H9 (cell line): ENCODE measurements at regions not wholly inside any gene's neighbourhood (a gene's known extent, or its start where the extent isn't known, plus 50 kb on each side); places are given as distances from the start of the nearest gene placed in this dataset.

Experiments
- DNase-seq: peaks from one replicate; pipeline ENCODE4 v3.0.0-alpha.2; 2017
- H2AFZ ChIP-seq: one replicate; pipeline ENCODE4 v1.6.1; 2013; ENCODE audit warnings: mild to moderate bottlenecking, low read length, control low read depth, moderate library complexity
- H2AK5ac ChIP-seq: 2 replicates; pipeline ENCODE4 v1.6.1; 2013; ENCODE audit warnings: low read length, control low read depth, mixed read lengths; ENCODE audit not compliant: insufficient read length
- H2BK120ac ChIP-seq: one replicate; pipeline ENCODE4 v1.6.1; 2013; ENCODE audit warnings: low read depth, mild to moderate bottlenecking, low read length, control low read depth, inconsistent platforms; ENCODE audit not compliant: poor library complexity, severe bottlenecking
- H2BK12ac ChIP-seq: 2 replicates; pipeline ENCODE4 v1.6.1; 2013; ENCODE audit warnings: low read length, control low read depth, mixed read lengths, low read depth; ENCODE audit not compliant: insufficient read length
- H2BK15ac ChIP-seq: 2 replicates; pipeline ENCODE4 v1.6.1; 2013; ENCODE audit warnings: low read depth, low read length, control low read depth
- H2BK20ac ChIP-seq: one replicate; pipeline ENCODE4 v1.6.1; 2013; ENCODE audit warnings: low read depth, mild to moderate bottlenecking, low read length, control low read depth, inconsistent platforms; ENCODE audit not compliant: poor library complexity, severe bottlenecking
- H2BK5ac ChIP-seq: 2 replicates; pipeline ENCODE4 v1.6.1; 2013; ENCODE audit warnings: low read length, control low read depth, mixed read lengths; ENCODE audit not compliant: insufficient read length
- H3K14ac ChIP-seq: 2 replicates; pipeline ENCODE4 v1.6.1; 2013; ENCODE audit warnings: low read length, control low read depth; ENCODE audit not compliant: insufficient read depth
- H3K18ac ChIP-seq: 2 replicates; pipeline ENCODE4 v1.6.1; 2013; ENCODE audit warnings: low read depth, mild to moderate bottlenecking, mixed read lengths, low read length, control low read depth; ENCODE audit not compliant: insufficient read length
- H3K23ac ChIP-seq: 2 replicates; pipeline ENCODE4 v1.6.1; 2013; ENCODE audit warnings: low read length, control low read depth, mixed read lengths, low read depth; ENCODE audit not compliant: insufficient read length
- H3K23me2 ChIP-seq: 2 replicates; pipeline ENCODE4 v1.6.1; 2013; ENCODE audit warnings: low read depth, mild to moderate bottlenecking, mixed read lengths, low read length, control low read depth; ENCODE audit not compliant: insufficient read length, poor library complexity, severe bottlenecking
- H3K27ac ChIP-seq: 2 replicates; pipeline ENCODE4 v1.5.1; 2013; ENCODE audit warnings: low read length, control low read depth, mixed read lengths, low read depth; ENCODE audit not compliant: insufficient read length
- H3K27me3 ChIP-seq: 2 replicates; pipeline ENCODE4 v1.6.1; 2013; ENCODE audit warnings: low read length, control low read depth, inconsistent platforms; ENCODE audit not compliant: insufficient read depth
- H3K4ac ChIP-seq: 2 replicates; pipeline ENCODE4 v1.6.1; 2013; ENCODE audit warnings: low read depth, mild to moderate bottlenecking, control low read depth, inconsistent platforms, low read length, moderate library complexity
- H3K4me1 ChIP-seq: 2 replicates; pipeline ENCODE4 v1.6.1; 2013; ENCODE audit warnings: low read length, control low read depth, inconsistent platforms; ENCODE audit not compliant: insufficient read depth
- H3K4me2 ChIP-seq: 2 replicates; pipeline ENCODE4 v1.6.1; 2013; ENCODE audit warnings: low read length, control low read depth, mixed read lengths; ENCODE audit not compliant: insufficient read length, insufficient read depth
- H3K56ac ChIP-seq: 2 replicates; pipeline ENCODE4 v1.6.1; 2013; ENCODE audit warnings: low read depth, mild to moderate bottlenecking, mixed read lengths, low read length, control low read depth; ENCODE audit not compliant: insufficient read length
- H3K79me1 ChIP-seq: 2 replicates; pipeline ENCODE4 v1.6.1; 2013; ENCODE audit warnings: low read depth, mild to moderate bottlenecking, moderate library complexity, low read length, control low read depth, inconsistent platforms; ENCODE audit not compliant: insufficient read depth, poor library complexity, severe bottlenecking
- H3K79me2 ChIP-seq: 2 replicates; pipeline ENCODE4 v1.6.1; 2013; ENCODE audit warnings: low read length, control low read depth, inconsistent platforms; ENCODE audit not compliant: insufficient read depth
- H3K9ac ChIP-seq: 2 replicates; pipeline ENCODE4 v1.6.1; 2013; ENCODE audit warnings: low read length, control low read depth, mixed read lengths; ENCODE audit not compliant: insufficient read length; ENCODE audit errors: extremely low read depth
- H3K9me3 ChIP-seq: one replicate; pipeline ENCODE4 v1.6.1; 2013; ENCODE audit warnings: low read depth, low read length, inconsistent platforms; ENCODE audit not compliant: control insufficient read depth
- H3T11ph ChIP-seq: one replicate; pipeline ENCODE4 v1.6.1; 2013; ENCODE audit warnings: mild to moderate bottlenecking, low read length, control low read depth, inconsistent platforms
- H4K20me1 ChIP-seq: one replicate; pipeline ENCODE4 v1.6.1; 2013; ENCODE audit not compliant: control insufficient read depth, insufficient read length, insufficient read depth
- H4K5ac ChIP-seq: 2 replicates; pipeline ENCODE4 v1.6.1; 2013; ENCODE audit warnings: low read depth, mild to moderate bottlenecking, mixed read lengths, low read length, control low read depth; ENCODE audit not compliant: insufficient read length
- H4K8ac ChIP-seq: replicated peaks from 2 replicates; pipeline ENCODE4 v1.6.1; 2013; ENCODE audit warnings: low read length, control low read depth, mixed read lengths, low read depth; ENCODE audit not compliant: insufficient read length
- H4K91ac ChIP-seq: 2 replicates; pipeline ENCODE4 v1.6.1; 2013; ENCODE audit warnings: low read depth, mild to moderate bottlenecking, moderate library complexity, mixed read lengths, low read length, control low read depth; ENCODE audit not compliant: insufficient read length
- H3K27ac Mint-ChIP-seq, 3 experiments: 2 replicates in 2 of 3; 3 replicates in 1 of 3; pipeline ENCODE4 v1.8.0; 2020 to 2021; ENCODE audit warnings: mixed read lengths in 3 of 3, mild to moderate bottlenecking in 1 of 3, moderate library complexity in 1 of 3
- H3K27me3 Mint-ChIP-seq: 2 replicates; pipeline ENCODE4 v1.8.0; 2021; ENCODE audit warnings: low read depth, mild to moderate bottlenecking, moderate library complexity, mixed read lengths
- H3K36me3 Mint-ChIP-seq, 3 experiments: 2 replicates in 2 of 3; 3 replicates in 1 of 3; pipeline ENCODE4 v1.8.0; 2020 to 2021; ENCODE audit warnings: low read depth in 3 of 3, mixed read lengths in 3 of 3; ENCODE audit not compliant: insufficient read depth in 1 of 3
- H3K4me1 Mint-ChIP-seq, 2 experiments: 2 replicates each; pipeline ENCODE4 v1.8.0; 2020; ENCODE audit warnings: mixed read lengths in 2 of 2
- H3K4me3 Mint-ChIP-seq, 2 experiments: 2 replicates in 1 of 2; 3 replicates in 1 of 2; pipeline ENCODE4 v1.8.0; 2020 to 2021; ENCODE audit warnings: mild to moderate bottlenecking in 2 of 2, mixed read lengths in 2 of 2, moderate library complexity in 1 of 2
- H3K9me3 Mint-ChIP-seq, 2 experiments: 2 replicates in 1 of 2; 3 replicates in 1 of 2; pipeline ENCODE4 v1.8.0; 2020; ENCODE audit warnings: mild to moderate bottlenecking in 2 of 2, mixed read lengths in 2 of 2, moderate library complexity in 1 of 2
- CTCF ChIP-seq: fragments of 200-600 bp; sonication (generic); conservative IDR thresholded peaks from 3 replicates; pipeline ENCODE4 v1.8.0; 2021; ENCODE audit warnings: antibody characterized with exemption, mild to moderate bottlenecking
- WGBS: extraction: QIAGEN DNeasy Blood & Tissue Kit; methylation state at CpG from one replicate; pipeline ENCODE4 v1.1.7; 2013; ENCODE audit warnings: missing lambda C conversion rate, low lambda C conversion rate, mixed read lengths; ENCODE audit not compliant: insufficient read length; ENCODE audit errors: extremely low coverage; 5-methylcytosine and 5-hydroxymethylcytosine counted together

GRCh38 chrX:20796450-20796849 lies 529.7 kb upstream of the RPS6KA3 start:
- Histone ChIP-seq H2BK20ac (no peak overlapping the region), H3K27me3 (no peaks in the 10 kb centered on the region), H3T11ph (no peak overlapping the region), H3K9ac (no peak overlapping the region), H4K5ac (no peak overlapping the region), H2AFZ (no peak overlapping the region), H2BK5ac (no peak overlapping the region), H3K14ac (no peak overlapping the region), H3K4me1 (no peaks in the 10 kb centered on the region), H3K79me1 (no peaks in the 10 kb centered on the region), H4K8ac (no peak overlapping the region), H3K79me2 (no peaks in the 10 kb centered on the region), H3K4me2 (no peak overlapping the region), H3K18ac (no peak overlapping the region), H3K4ac (no peak overlapping the region), H3K9me3 (peaks cover 31% of the 10 kb centered on the region), H3K23me2 (no peaks in the 10 kb centered on the region), H3K27ac (no peak overlapping the region), H2BK120ac (no peak overlapping the region), H2BK12ac (no peak overlapping the region), H2BK15ac (no peak overlapping the region), H3K23ac (no peak overlapping the region), H2AK5ac (no peak overlapping the region), H4K91ac (no peak overlapping the region), H3K56ac (no peak overlapping the region), H4K20me1 (no peaks in the 10 kb centered on the region)
- no peak for TF ChIP-seq CTCF
- H3K4me3 Mint-ChIP-seq: no peak overlapping the region
- no peak for DNase-seq
- peaks cover 0 to 4% of the 10 kb centered on the region in 2 experiments; a peak in 2 of 4 replicates for H3K4me1 Mint-ChIP-seq
- WGBS: no CpG with 5 or more reads among the region's 2 CpGs
- H3K27ac Mint-ChIP-seq: no peak overlapping the region
- peaks cover 6 to 26% (median 23%) of the 10 kb centered on the region in 3 experiments; a peak in 6 of 7 replicates for H3K36me3 Mint-ChIP-seq
- H3K27me3 Mint-ChIP-seq: no peaks in the 10 kb centered on the region
- peaks cover 25 to 44% of the 10 kb centered on the region in 2 experiments for H3K9me3 Mint-ChIP-seq
